Hepatocyte (in vitro differentiated cells): ENCODE measurements at regions not wholly inside any gene's neighbourhood (a gene's known extent, or its start where the extent isn't known, plus 50 kb on each side); places are given as distances from the start of the nearest gene placed in this dataset.

ENCODE experiments used
- DNase-seq: peaks from one replicate; pipeline ENCODE4 v3.0.0-alpha.2; 2016; ENCODE audit warnings: low spot score
- H2AFZ ChIP-seq: fragments of 200-600 bp; sonication (generic); 2 replicates; pipeline ENCODE4 v1.6.0; 2016; ENCODE audit warnings: antibody characterized with exemption, mild to moderate bottlenecking
- H3K27ac ChIP-seq: fragments of 200-600 bp; sonication (generic); 2 replicates; pipeline ENCODE4 v1.5.1; 2016; ENCODE audit warnings: mild to moderate bottlenecking
- H3K27me3 ChIP-seq: fragments of 200-600 bp; sonication (generic); 2 replicates; pipeline ENCODE4 v1.6.1; 2016
- H3K36me3 ChIP-seq: fragments of 200-600 bp; sonication (generic); replicated peaks from 2 replicates; pipeline ENCODE4 v1.5.1; 2016; ENCODE audit warnings: low read depth; ENCODE audit not compliant: insufficient read depth
- H3K4me1 ChIP-seq: fragments of 200-600 bp; sonication (generic); 2 replicates; pipeline ENCODE4 v1.5.1; 2016; ENCODE audit warnings: mild to moderate bottlenecking, moderate library complexity; ENCODE audit not compliant: insufficient read depth
- H3K4me2 ChIP-seq: fragments of 200-600 bp; sonication (generic); 2 replicates; pipeline ENCODE4 v1.6.0; 2016
- H3K4me3 ChIP-seq: fragments of 200-600 bp; sonication (generic); 2 replicates; pipeline ENCODE4 v1.5.1; 2016; ENCODE audit warnings: mild to moderate bottlenecking
- H3K79me2 ChIP-seq: fragments of 200-600 bp; sonication (generic); 2 replicates; pipeline ENCODE4 v1.6.0; 2017; ENCODE audit warnings: mild to moderate bottlenecking
- H3K9me2 ChIP-seq: fragments of 200-600 bp; sonication (generic); replicated peaks from 2 replicates; pipeline ENCODE4 v1.6.0; 2017; ENCODE audit warnings: mild to moderate bottlenecking; ENCODE audit not compliant: insufficient read depth
- H3K9me3 ChIP-seq: fragments of 200-600 bp; sonication (generic); 2 replicates; pipeline ENCODE4 v1.5.1; 2016; ENCODE audit warnings: low read depth, mild to moderate bottlenecking
- H4K20me1 ChIP-seq: fragments of 200-600 bp; sonication (generic); 2 replicates; pipeline ENCODE4 v1.6.0; 2016; ENCODE audit warnings: mild to moderate bottlenecking; ENCODE audit not compliant: insufficient read depth, poor library complexity, severe bottlenecking
- CTCF ChIP-seq: fragments of 200-600 bp; sonication (generic); IDR thresholded peaks from 2 replicates; pipeline ENCODE4 v1.5.1; 2016; ENCODE audit warnings: antibody characterized with exemption, mild to moderate bottlenecking; ENCODE audit not compliant: poor library complexity
- EZH2 ChIP-seq: fragments of 200-600 bp; sonication (generic); IDR thresholded peaks from 2 replicates; pipeline ENCODE4 v1.6.1; 2016; ENCODE audit warnings: antibody characterized with exemption, mild to moderate bottlenecking, borderline replicate concordance
- EZH2phosphoT487 ChIP-seq: fragments of 200-600 bp; sonication (generic); IDR thresholded peaks from one replicate; pipeline ENCODE4 v1.6.1; 2018; ENCODE audit warnings: antibody characterized with exemption, mild to moderate bottlenecking, low read depth, moderate library complexity; ENCODE audit not compliant: unreplicated experiment, severe bottlenecking
- WGBS: methylation state at CpG from one replicate; pipeline ENCODE4 v1.1.6; 2016; ENCODE audit warnings: low lambda C conversion rate; ENCODE audit errors: missing lambda C conversion rate; 5-methylcytosine and 5-hydroxymethylcytosine counted together

- 96% methylated on average over 2 of the region's 2 CpGs for WGBS
- Histone ChIP-seq H3K27me3 (no peaks in the 10 kb centered on the region), H3K9me2 (no peaks in the 10 kb centered on the region), H3K9me3 (no peaks in the 10 kb centered on the region), H2AFZ (no peak overlapping the region), H3K4me2 (no peak overlapping the region), H3K27ac (no peak overlapping the region), H3K36me3 (no peaks in the 10 kb centered on the region), H4K20me1 (no peaks in the 10 kb centered on the region), H3K79me2 (no peaks in the 10 kb centered on the region), H3K4me1 (no peaks in the 10 kb centered on the region), H3K4me3 (no peak overlapping the region)
- DNase-seq = no peak
- TF ChIP-seq EZH2phosphoT487 = no peak
- no peak for TF ChIP-seq EZH2
- no peak for TF ChIP-seq CTCF
These were observed 607.5 kb downstream of the USP25 start for GRCh38 chr21:16337266-16337665.

- DNase-seq = no peak
- H3K36me3 ChIP-seq = no peaks in the 10 kb centered on the region
- H2AFZ ChIP-seq = no peak overlapping the region
- no peaks in the 10 kb centered on the region for H3K9me3 ChIP-seq
- whole genome bisulfite sequencing = 90% methylated on average over 1 of the region's 1 CpG
- no peak overlapping the region for H3K27ac ChIP-seq
- no peak overlapping the region for H3K4me3 ChIP-seq
- H3K4me1 ChIP-seq = no peaks in the 10 kb centered on the region
- TF ChIP-seq EZH2phosphoT487 (no peak), CTCF (no peak), EZH2 (no peak)
- H3K79me2 ChIP-seq = no peaks in the 10 kb centered on the region
- no peaks in the 10 kb centered on the region for H4K20me1 ChIP-seq
- no peaks in the 10 kb centered on the region for H3K27me3 ChIP-seq
- H3K9me2 ChIP-seq = no peaks in the 10 kb centered on the region
- no peak overlapping the region for H3K4me2 ChIP-seq
These were observed 613.1 kb downstream of the USP25 start for GRCh38 chr21:16342932-16343331.

GRCh38 chr21:16343776-16344175 is 614.0 kb downstream of the USP25 start:
- no peaks in the 10 kb centered on the region for H4K20me1 ChIP-seq
- no peak overlapping the region for H3K4me3 ChIP-seq
- DNase-seq = no peak
- no peaks in the 10 kb centered on the region for H3K9me2 ChIP-seq
- no peaks in the 10 kb centered on the region for H3K27me3 ChIP-seq
- no peaks in the 10 kb centered on the region for H3K4me1 ChIP-seq
- 75% methylated on average over 3 of the region's 3 CpGs for WGBS
- no peaks in the 10 kb centered on the region for H3K9me3 ChIP-seq
- H3K79me2 ChIP-seq = no peaks in the 10 kb centered on the region
- H3K36me3 ChIP-seq = no peaks in the 10 kb centered on the region
- H3K27ac ChIP-seq = no peak overlapping the region
- TF ChIP-seq EZH2phosphoT487 = no peak
- no peak for TF ChIP-seq EZH2
- TF ChIP-seq CTCF = no peak
- H3K4me2 ChIP-seq = no peak overlapping the region
- no peak overlapping the region for H2AFZ ChIP-seq

GRCh38 chr21:16345757-16346156 is 616.0 kb downstream of the USP25 start:
- 91% methylated on average over 1 of the region's 1 CpG for WGBS
- no peak for TF ChIP-seq EZH2phosphoT487
- TF ChIP-seq EZH2 = no peak
- TF ChIP-seq CTCF = no peak
- Histone ChIP-seq H3K79me2 (no peaks in the 10 kb centered on the region), H4K20me1 (no peaks in the 10 kb centered on the region), H3K4me1 (no peaks in the 10 kb centered on the region), H2AFZ (no peak overlapping the region), H3K9me2 (no peaks in the 10 kb centered on the region), H3K4me2 (no peak overlapping the region), H3K27me3 (no peaks in the 10 kb centered on the region), H3K4me3 (no peak overlapping the region), H3K27ac (no peak overlapping the region), H3K36me3 (no peaks in the 10 kb centered on the region), H3K9me3 (no peaks in the 10 kb centered on the region)
- DNase-seq = no peak
